AG09309 (cell line): ENCODE measurements at regions not wholly inside any gene's neighbourhood (a gene's known extent, or its start where the extent isn't known, plus 50 kb on each side); places are given as distances from the start of the nearest gene placed in this dataset.
"Not testable (repeated sequence)": the region's sequence is repeated elsewhere in the genome, so short reads cannot be mapped to it uniquely, and the experiment has no call there.

Experiments
- DNase-seq: peaks from one replicate; pipeline ENCODE4 v3.0.0-alpha.2; 2010; ENCODE audit warnings: low read depth
- H3K4me3 ChIP-seq: 2 replicates; pipeline ENCODE4 v1.5.1; 2011; ENCODE audit warnings: mild to moderate bottlenecking, low read depth, low read length, moderate library complexity; ENCODE audit not compliant: control insufficient read depth
- TF ChIP-seq, protein P1 (sequence below): IDR thresholded peaks from 2 replicates; pipeline ENCODE4 v1.5.1; 2011; ENCODE audit warnings: mild to moderate bottlenecking, low read depth, low read length, inconsistent platforms; ENCODE audit not compliant: insufficient read depth, control insufficient read depth; ENCODE audit errors: missing control alignments

DNA sequence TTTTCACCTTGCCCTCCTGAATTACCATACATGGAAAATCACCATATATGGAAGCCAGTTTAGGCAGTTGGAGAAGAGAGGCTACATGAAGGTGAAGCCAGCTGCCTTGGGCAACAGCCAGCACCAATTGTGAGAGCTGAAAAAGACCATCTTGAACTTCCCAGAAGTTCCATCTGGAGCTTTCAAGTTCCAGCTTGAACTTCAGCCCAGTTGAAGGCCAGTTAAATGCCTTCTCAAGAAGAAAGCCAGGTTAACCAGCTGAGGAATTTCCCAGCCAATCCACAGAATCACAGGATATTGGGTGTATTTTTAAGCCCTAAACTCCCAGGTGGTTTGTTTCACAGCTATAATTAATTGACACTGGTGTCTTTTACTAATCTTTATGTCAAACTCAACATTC is 713.6 kb upstream of the MIR17HG start:
- H3K4me3 ChIP-seq: no peak overlapping the region
- TF ChIP-seq, protein P1, sequence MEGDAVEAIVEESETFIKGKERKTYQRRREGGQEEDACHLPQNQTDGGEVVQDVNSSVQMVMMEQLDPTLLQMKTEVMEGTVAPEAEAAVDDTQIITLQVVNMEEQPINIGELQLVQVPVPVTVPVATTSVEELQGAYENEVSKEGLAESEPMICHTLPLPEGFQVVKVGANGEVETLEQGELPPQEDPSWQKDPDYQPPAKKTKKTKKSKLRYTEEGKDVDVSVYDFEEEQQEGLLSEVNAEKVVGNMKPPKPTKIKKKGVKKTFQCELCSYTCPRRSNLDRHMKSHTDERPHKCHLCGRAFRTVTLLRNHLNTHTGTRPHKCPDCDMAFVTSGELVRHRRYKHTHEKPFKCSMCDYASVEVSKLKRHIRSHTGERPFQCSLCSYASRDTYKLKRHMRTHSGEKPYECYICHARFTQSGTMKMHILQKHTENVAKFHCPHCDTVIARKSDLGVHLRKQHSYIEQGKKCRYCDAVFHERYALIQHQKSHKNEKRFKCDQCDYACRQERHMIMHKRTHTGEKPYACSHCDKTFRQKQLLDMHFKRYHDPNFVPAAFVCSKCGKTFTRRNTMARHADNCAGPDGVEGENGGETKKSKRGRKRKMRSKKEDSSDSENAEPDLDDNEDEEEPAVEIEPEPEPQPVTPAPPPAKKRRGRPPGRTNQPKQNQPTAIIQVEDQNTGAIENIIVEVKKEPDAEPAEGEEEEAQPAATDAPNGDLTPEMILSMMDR: no peak
- DNase-seq: no peak

DNA sequence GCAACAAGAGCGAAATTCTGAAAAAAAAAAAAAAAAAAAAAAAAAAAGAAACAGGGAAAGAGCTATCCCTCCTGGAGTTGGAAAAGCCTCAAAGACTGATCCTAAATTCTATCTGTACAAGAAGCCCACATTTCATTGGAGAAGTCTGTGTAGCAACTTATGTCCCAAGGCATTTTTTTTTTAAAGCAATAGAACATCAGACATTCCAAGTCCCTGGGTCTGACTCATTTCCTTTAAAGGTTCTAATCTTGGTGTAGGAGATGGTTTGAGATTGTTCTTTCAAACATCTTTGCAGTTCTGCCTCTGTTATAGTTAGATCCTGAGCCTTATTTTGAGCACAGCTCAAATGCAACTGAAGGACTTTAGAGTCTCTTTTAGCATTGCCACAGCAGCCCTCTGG is 706.5 kb upstream of the MIR17HG start:
- TF ChIP-seq, protein P1: no peak
- no peak for DNase-seq
- no peak overlapping the region for H3K4me3 ChIP-seq

DNA sequence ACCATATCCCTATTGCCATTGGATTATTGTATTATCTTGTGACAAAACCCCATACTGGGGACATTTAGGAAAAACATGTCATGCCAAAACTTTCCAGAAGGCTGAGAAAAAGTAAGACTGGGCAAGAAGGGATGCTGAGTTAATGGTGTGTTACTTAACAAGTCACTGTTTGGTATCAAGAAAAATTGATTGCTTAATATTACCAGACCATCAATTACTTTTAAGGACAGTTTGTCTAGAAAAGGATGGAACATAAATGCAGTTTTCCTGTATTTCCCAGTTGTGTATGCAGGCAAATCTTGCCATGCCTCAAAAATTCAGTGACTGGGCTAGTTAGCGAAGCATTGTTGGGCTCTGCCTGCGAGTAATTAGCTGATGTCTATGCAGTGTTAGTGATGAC is 705.6 kb upstream of the MIR17HG start:
- no peak for DNase-seq
- no peak overlapping the region for H3K4me3 ChIP-seq
- TF ChIP-seq, protein P1: no peak

DNA sequence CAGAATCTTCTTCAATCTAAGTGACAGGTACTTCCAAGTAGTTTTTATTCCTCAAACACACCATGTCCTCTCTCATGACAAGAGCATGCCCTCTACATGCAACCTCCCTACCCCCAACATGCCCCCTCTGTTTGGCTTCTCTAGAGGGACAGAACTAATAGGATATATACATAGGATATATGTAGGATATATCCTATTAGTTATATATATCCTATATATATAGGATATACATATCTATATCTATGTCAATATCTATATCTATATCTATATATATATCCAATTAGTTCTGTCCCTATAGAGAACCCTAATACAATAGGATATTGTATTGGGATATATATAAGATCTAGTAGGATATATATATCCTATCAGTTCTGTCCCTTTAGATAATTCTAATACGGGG is 701.9 kb upstream of the MIR17HG start:
- H3K4me3 ChIP-seq: no peak overlapping the region
- no peak for DNase-seq
- TF ChIP-seq, protein P1: no peak

DNA sequence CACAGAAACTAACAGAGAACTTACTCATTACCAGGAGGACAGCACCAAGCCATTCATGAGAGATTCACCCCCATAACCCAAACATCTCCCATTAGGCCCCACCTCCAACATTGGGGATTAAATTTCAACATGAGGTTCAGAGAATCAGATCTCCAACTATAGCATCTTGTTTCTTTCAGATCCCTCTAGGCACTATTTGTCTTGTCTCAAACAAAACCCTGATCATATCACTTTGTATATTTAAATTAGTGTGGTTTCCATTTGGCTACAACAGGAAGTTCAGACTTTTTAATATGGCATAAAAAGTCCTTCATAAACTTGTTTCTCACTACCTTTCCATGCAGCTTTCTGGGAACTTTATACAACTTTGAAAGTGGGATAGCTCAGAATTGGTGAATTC is 699.0 kb upstream of the MIR17HG start:
- TF ChIP-seq, protein P1: no peak
- DNase-seq: no peak
- H3K4me3 ChIP-seq: no peak overlapping the region

DNA sequence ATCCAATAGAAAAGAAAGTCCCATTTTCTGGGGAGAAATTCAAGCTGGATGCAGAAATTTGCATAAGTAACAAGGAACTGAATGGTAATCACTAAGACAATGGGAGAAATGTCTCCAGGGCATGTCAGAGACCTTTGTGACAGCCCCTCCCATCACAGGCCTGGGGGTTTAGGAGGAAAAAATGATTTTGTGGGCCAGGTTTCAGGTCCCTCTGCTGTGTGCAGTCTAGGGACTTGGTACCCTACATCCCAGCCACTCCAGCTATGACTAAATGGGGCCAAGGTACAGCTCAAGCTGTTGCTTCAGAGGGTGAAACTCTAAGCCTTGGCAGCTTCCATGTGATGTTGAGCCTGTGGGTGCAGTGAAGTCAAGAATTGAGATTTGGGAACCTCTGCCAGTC is 695.5 kb upstream of the MIR17HG start:
- TF ChIP-seq, protein P1: no peak
- no peak for DNase-seq
- H3K4me3 ChIP-seq: no peak overlapping the region

DNA sequence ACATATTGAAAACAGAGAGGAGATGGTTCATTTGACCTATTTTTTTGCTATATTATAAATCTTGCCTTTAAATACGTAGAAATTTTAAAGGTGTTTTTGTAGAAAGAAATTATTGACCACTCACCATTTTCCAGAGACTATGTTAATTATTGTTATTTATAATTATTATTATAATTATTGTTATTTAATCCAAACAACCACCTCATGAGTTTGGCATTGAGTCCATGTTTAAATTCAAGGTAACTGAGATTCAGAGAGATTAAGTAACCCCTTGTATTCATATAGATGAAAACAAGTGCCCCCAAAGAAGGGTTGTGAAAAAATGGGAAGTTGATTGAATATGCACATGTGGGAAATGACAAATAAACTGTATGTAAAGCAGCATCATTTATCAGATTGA is 692.5 kb upstream of the MIR17HG start:
- TF ChIP-seq, protein P1: no peak
- no peak overlapping the region for H3K4me3 ChIP-seq
- DNase-seq: no peak

DNA sequence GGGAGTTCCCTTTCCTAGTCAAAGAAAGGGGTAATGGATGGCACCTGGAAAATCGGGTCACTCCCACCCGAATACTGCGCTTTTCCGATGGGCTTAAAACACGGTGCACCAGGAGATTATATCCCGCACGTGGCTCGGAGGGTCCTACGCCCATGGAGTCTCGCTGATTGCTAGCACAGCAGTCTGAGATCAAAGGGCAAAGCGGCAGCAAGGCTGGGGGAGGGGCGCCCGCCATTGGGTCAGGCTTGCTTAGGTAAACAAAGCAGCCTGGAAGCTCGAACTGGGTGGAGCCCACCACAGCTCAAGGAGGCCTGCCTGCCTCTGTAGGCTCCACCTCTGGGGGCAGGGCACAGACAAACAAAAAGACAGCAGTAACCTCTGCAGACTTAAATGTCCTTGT is 683.3 kb upstream of the MIR17HG start:
- DNase-seq, H3K4me3 ChIP-seq: not testable (repeated sequence)
